IMR-90 (cell line): ENCODE measurements at regions not wholly inside any gene's neighbourhood (a gene's known extent, or its start where the extent isn't known, plus 50 kb on each side); places are given as distances from the start of the nearest gene placed in this dataset.

Experiments used
- ATAC-seq: fragments of 200-7000 bp; cut with Tn5 transposase; 2 replicates; pipeline ENCODE4 v1.9.1; 2020; ENCODE audit warnings: low read depth, mild to moderate bottlenecking, moderate library complexity
- BruUV-seq: library from RNA; stranded (reverse); fragments of 400-500 nt; replicated peaks from 2 replicates; lab custom pipeline; 2021; lab: Mats Ljungman, UMichigan
- CTCF ChIA-PET: fragments of 300-600 bp; formaldehyde crosslinking; extraction: SDS; loops from one replicate; lab custom pipeline; 2021; ENCODE audit warnings: antibody characterized with exemption; lab: Yijun Ruan, JAX
- POLR2A ChIA-PET: fragments of 300-600 bp; sonication (Branson Sonifier 250); formaldehyde crosslinking; loops from one replicate; lab custom pipeline; 2022; ENCODE audit warnings: antibody characterized with exemption; ENCODE audit not compliant: unreplicated experiment; lab: Charles Lee
- DNase-seq: peaks from one replicate; pipeline ENCODE4 v3.0.0; 2013
- H2AFZ ChIP-seq: replicated peaks from 2 replicates; pipeline ENCODE3; 2013; ENCODE audit warnings: low read length, mild to moderate bottlenecking; ENCODE audit not compliant: poor library complexity
- H2AK5ac ChIP-seq: 2 replicates; pipeline ENCODE4 v1.6.1; 2013; ENCODE audit warnings: low read depth, low read length, inconsistent platforms
- H2AK9ac ChIP-seq: replicated peaks from 2 replicates; pipeline ENCODE3; 2013; ENCODE audit warnings: mild to moderate bottlenecking, low read depth, low read length, moderate library complexity; ENCODE audit not compliant: poor library complexity
- H2BK120ac ChIP-seq: 2 replicates; pipeline ENCODE4 v1.6.1; 2013; ENCODE audit warnings: low read depth, low read length, inconsistent platforms
- H2BK15ac ChIP-seq: 3 replicates; pipeline ENCODE4 v1.6.1; 2013; ENCODE audit warnings: low read depth, low read length, inconsistent platforms
- H2BK20ac ChIP-seq: 2 replicates; pipeline ENCODE4 v1.6.1; 2013; ENCODE audit warnings: low read depth, mild to moderate bottlenecking, inconsistent platforms, low read length, moderate library complexity
- H2BK5ac ChIP-seq: 2 replicates; pipeline ENCODE4 v1.6.1; 2013; ENCODE audit warnings: mild to moderate bottlenecking, low read depth, low read length, inconsistent platforms; ENCODE audit not compliant: poor library complexity, severe bottlenecking
- H3K14ac ChIP-seq: replicated peaks from 2 replicates; pipeline ENCODE4 v1.6.1; 2013; ENCODE audit warnings: low read depth, low read length, inconsistent platforms
- H3K18ac ChIP-seq: 2 replicates; pipeline ENCODE4 v1.6.1; 2013; ENCODE audit warnings: low read depth, low read length, control low read depth
- H3K23ac ChIP-seq: 2 replicates; pipeline ENCODE4 v1.6.1; 2013; ENCODE audit warnings: low read depth, low read length, inconsistent platforms
- H3K27ac ChIP-seq: 2 replicates; pipeline ENCODE4 v1.5.1; 2013; ENCODE audit warnings: mild to moderate bottlenecking, control low read depth, low read length; ENCODE audit not compliant: insufficient read depth
- H3K27me3 ChIP-seq: 2 replicates; pipeline ENCODE4 v1.6.1; 2013; ENCODE audit warnings: low read length; ENCODE audit not compliant: control insufficient read depth, insufficient read depth
- H3K36me3 ChIP-seq: 2 replicates; pipeline ENCODE4 v1.6.1; 2013; ENCODE audit warnings: low read length, mixed read lengths; ENCODE audit not compliant: control insufficient read depth, insufficient read depth
- H3K4ac ChIP-seq: 2 replicates; pipeline ENCODE4 v1.6.1; 2013; ENCODE audit warnings: low read depth, low read length, inconsistent platforms
- H3K4me1 ChIP-seq: 2 replicates; pipeline ENCODE4 v1.6.1; 2013; ENCODE audit warnings: low read length, mixed read lengths; ENCODE audit not compliant: control insufficient read depth, insufficient read depth
- H3K4me2 ChIP-seq: 2 replicates; pipeline ENCODE4 v1.6.1; 2013; ENCODE audit warnings: low read depth, mild to moderate bottlenecking, control low read depth, low read length, moderate library complexity
- H3K4me3 ChIP-seq: 2 replicates; pipeline ENCODE4 v1.5.1; 2013; ENCODE audit warnings: low read depth, mild to moderate bottlenecking, control low read depth, low read length, moderate library complexity; ENCODE audit not compliant: insufficient read depth
- H3K56ac ChIP-seq: 2 replicates; pipeline ENCODE4 v1.6.1; 2013; ENCODE audit warnings: low read length, inconsistent platforms; ENCODE audit not compliant: insufficient read depth; ENCODE audit errors: extremely low read depth
- H3K79me1 ChIP-seq, 2 experiments: 2 replicates each; pipeline ENCODE4 v1.6.1; 2013; ENCODE audit warnings: low read length in 2 of 2, inconsistent platforms in 1 of 2, low read depth in 1 of 2
- H3K9ac ChIP-seq: 2 replicates; pipeline ENCODE4 v1.6.1; 2013; ENCODE audit warnings: low read depth, low read length, control low read depth
- H3K9me1 ChIP-seq: 2 replicates; pipeline ENCODE4 v1.6.1; 2013; ENCODE audit warnings: low read length, inconsistent platforms; ENCODE audit not compliant: insufficient read depth
- H3K9me3 ChIP-seq: 2 replicates; pipeline ENCODE4 v1.6.1; 2013; ENCODE audit warnings: low read length; ENCODE audit not compliant: control insufficient read depth, insufficient read depth
- H4K20me1 ChIP-seq: 2 replicates; pipeline ENCODE4 v1.6.1; 2013; ENCODE audit warnings: low read length, inconsistent platforms; ENCODE audit not compliant: insufficient read depth
- H4K5ac ChIP-seq: 2 replicates; pipeline ENCODE4 v1.6.1; 2013; ENCODE audit warnings: mild to moderate bottlenecking, low read depth, low read length, control low read depth
- H4K8ac ChIP-seq, 2 experiments: 2 replicates each; pipeline ENCODE4 v1.6.1; 2013; ENCODE audit warnings: low read depth in 2 of 2, low read length in 2 of 2, control low read depth in 1 of 2, inconsistent platforms in 1 of 2
- H4K91ac ChIP-seq: 2 replicates; pipeline ENCODE4 v1.6.1; 2013; ENCODE audit warnings: low read depth, low read length, inconsistent platforms; ENCODE audit not compliant: insufficient read depth
- CHD1 ChIP-seq: IDR thresholded peaks from 2 replicates; pipeline ENCODE4 v1.6.1; 2012; ENCODE audit warnings: low read depth, low read length, improper control_type of control experiment
- MAFK ChIP-seq: IDR thresholded peaks from 2 replicates; pipeline ENCODE4 v1.6.1; 2012; ENCODE audit warnings: low read depth, low read length, improper control_type of control experiment
- MAZ ChIP-seq: IDR thresholded peaks from 2 replicates; pipeline ENCODE4 v1.6.1; 2012; ENCODE audit warnings: low read depth, mild to moderate bottlenecking, low read length, improper control_type of control experiment, moderate library complexity, borderline replicate concordance
- MXI1 ChIP-seq: IDR thresholded peaks from 2 replicates; pipeline ENCODE4 v1.6.1; 2012; ENCODE audit warnings: low read depth, mild to moderate bottlenecking, low read length, moderate library complexity, borderline replicate concordance
- WGBS, 2 experiments: methylation state at CpG; one replicate each; pipeline versions ENCODE4 v1.1.5 to v1.1.7; 2013; ENCODE audit warnings: missing lambda C conversion rate in 2 of 2; ENCODE audit not compliant: insufficient read length in 1 of 2; ENCODE audit errors: extremely low coverage in 2 of 2; 5-methylcytosine and 5-hydroxymethylcytosine counted together
- dilution Hi-C: fragments of 300-500 bp; cut with HindIII; formaldehyde crosslinking; loops from one replicate; pipeline ENCODE4 v1.14.3; 2018; ENCODE audit warnings: low sequenced_read_pairs; ENCODE audit not compliant: unreplicated experiment
- in situ Hi-C: fragments of 300-500 bp; cut with MboI; formaldehyde crosslinking; loops from 3 replicates; pipeline ENCODE4 v1.14.3; 2019; ENCODE audit warnings: low sequenced_read_pairs, inconsistent platforms, mixed read lengths
- intact Hi-C: fragments of 100-400 bp; cut with micrococcal nuclease; formaldehyde crosslinking; loops from 2 replicates; pipeline ENCODE4 v1.10.0; 2022

- no peak overlapping the region for H3K27ac ChIP-seq
- H3K9me1 ChIP-seq: no peaks in the 10 kb centered on the region
- ChIA-PET CTCF (no interaction called here), POLR2A (no interaction called here)
- H3K14ac ChIP-seq: no peak overlapping the region
- no peaks in the 10 kb centered on the region for H3K9me3 ChIP-seq
- no peaks in the 10 kb centered on the region for H4K20me1 ChIP-seq
- H4K5ac ChIP-seq: no peak overlapping the region
- no peak overlapping the region for H2BK120ac ChIP-seq
- no peak overlapping the region for H2AFZ ChIP-seq
- TF ChIP-seq MAFK (no peak), CHD1 (no peak), MAZ (no peak), MXI1 (no peak)
- no peak overlapping the region for H3K56ac ChIP-seq
- no peak overlapping the region for H2AK5ac ChIP-seq
- H2BK20ac ChIP-seq: no peak overlapping the region
- H4K8ac ChIP-seq: no peak overlapping the region
- no peak for DNase-seq
- no CpG with 5 or more reads among the region's 2 CpGs for WGBS, 2 experiments
- intact Hi-C loops: no loop called here
- H3K27me3 ChIP-seq: no peaks in the 10 kb centered on the region
- no peak overlapping the region for H2BK5ac ChIP-seq
- dilution Hi-C loops: no loop called here
- no peak overlapping the region for H2AK9ac ChIP-seq
- no peak overlapping the region for H3K23ac ChIP-seq
- no peak overlapping the region for H3K4me2 ChIP-seq
- ATAC-seq: no peak
- no peak overlapping the region for H2BK15ac ChIP-seq
- H3K36me3 ChIP-seq: no peaks in the 10 kb centered on the region
- H3K4ac ChIP-seq: no peak overlapping the region
- H4K91ac ChIP-seq: no peak overlapping the region
- no TSS peak for BruUV-seq
- no peak overlapping the region for H3K4me3 ChIP-seq
- no peak overlapping the region for H3K18ac ChIP-seq
- no peaks in the 10 kb centered on the region for H3K79me1 ChIP-seq
- in situ Hi-C loops: no loop called here
- no peaks in the 10 kb centered on the region for H3K4me1 ChIP-seq
- H3K9ac ChIP-seq: no peak overlapping the region
Measured at GRCh38 chr10:55051515-55051914, 250.5 kb upstream of the PCDH15 start.
